HCT116 (cell line): ENCODE measurements at regions not wholly inside any gene's neighbourhood (a gene's known extent, or its start where the extent isn't known, plus 50 kb on each side); places are given as distances from the start of the nearest gene placed in this dataset.

ENCODE experiments used
- CEBPB ChIP-seq: IDR thresholded peaks from 2 replicates; pipeline ENCODE4 v1.6.1; 2012; ENCODE audit warnings: low read depth
- EZH2phosphoT487 ChIP-seq: fragments of 200-600 bp; IDR thresholded peaks from 2 replicates; pipeline ENCODE4 v1.6.1; 2018; ENCODE audit warnings: antibody characterized with exemption, borderline replicate concordance
- POLR2A ChIP-seq: IDR thresholded peaks from 2 replicates; pipeline ENCODE4 v1.7.0; 2011; ENCODE audit warnings: borderline replicate concordance; ENCODE audit not compliant: insufficient read depth, insufficient read length; ENCODE audit errors: extremely low read depth
- SIN3A ChIP-seq: IDR thresholded peaks from 2 replicates; pipeline ENCODE4 v1.6.1; 2012; ENCODE audit warnings: low read depth
- SP1 ChIP-seq: IDR thresholded peaks from 2 replicates; pipeline ENCODE4 v1.6.1; 2012; ENCODE audit warnings: low read depth
- ZBTB33 ChIP-seq: IDR thresholded peaks from 2 replicates; pipeline ENCODE4 v1.6.1; 2011; ENCODE audit warnings: mild to moderate bottlenecking, low read length, moderate library complexity; ENCODE audit not compliant: insufficient replicate concordance; ENCODE audit errors: extremely low read depth
- ZNF274 ChIP-seq: fragments of 200-500 bp; sonication (Bioruptor generic); IDR thresholded peaks from 2 replicates; pipeline ENCODE4 v1.6.1; 2014; ENCODE audit warnings: mild to moderate bottlenecking, low read depth, low read length, inconsistent platforms
- TF ChIP-seq, protein P1 (sequence below): IDR thresholded peaks from 2 replicates; pipeline ENCODE4 v1.6.1; 2012; ENCODE audit warnings: low read depth

- TF ChIP-seq ZBTB33 (no peak), ZNF274 (no peak), SIN3A (no peak), POLR2A (no peak), SP1 (no peak), EZH2phosphoT487 (no peak), CEBPB (no peak)
- TF ChIP-seq, protein P1, sequence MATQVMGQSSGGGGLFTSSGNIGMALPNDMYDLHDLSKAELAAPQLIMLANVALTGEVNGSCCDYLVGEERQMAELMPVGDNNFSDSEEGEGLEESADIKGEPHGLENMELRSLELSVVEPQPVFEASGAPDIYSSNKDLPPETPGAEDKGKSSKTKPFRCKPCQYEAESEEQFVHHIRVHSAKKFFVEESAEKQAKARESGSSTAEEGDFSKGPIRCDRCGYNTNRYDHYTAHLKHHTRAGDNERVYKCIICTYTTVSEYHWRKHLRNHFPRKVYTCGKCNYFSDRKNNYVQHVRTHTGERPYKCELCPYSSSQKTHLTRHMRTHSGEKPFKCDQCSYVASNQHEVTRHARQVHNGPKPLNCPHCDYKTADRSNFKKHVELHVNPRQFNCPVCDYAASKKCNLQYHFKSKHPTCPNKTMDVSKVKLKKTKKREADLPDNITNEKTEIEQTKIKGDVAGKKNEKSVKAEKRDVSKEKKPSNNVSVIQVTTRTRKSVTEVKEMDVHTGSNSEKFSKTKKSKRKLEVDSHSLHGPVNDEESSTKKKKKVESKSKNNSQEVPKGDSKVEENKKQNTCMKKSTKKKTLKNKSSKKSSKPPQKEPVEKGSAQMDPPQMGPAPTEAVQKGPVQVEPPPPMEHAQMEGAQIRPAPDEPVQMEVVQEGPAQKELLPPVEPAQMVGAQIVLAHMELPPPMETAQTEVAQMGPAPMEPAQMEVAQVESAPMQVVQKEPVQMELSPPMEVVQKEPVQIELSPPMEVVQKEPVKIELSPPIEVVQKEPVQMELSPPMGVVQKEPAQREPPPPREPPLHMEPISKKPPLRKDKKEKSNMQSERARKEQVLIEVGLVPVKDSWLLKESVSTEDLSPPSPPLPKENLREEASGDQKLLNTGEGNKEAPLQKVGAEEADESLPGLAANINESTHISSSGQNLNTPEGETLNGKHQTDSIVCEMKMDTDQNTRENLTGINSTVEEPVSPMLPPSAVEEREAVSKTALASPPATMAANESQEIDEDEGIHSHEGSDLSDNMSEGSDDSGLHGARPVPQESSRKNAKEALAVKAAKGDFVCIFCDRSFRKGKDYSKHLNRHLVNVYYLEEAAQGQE: no peak
Observed at GRCh38 chr10:3928078-3928477, 143.1 kb upstream of the KLF6 start (continued).
